Bronchial epithelial cell (primary cell): ENCODE measurements at regions not wholly inside any gene's neighbourhood (a gene's known extent, or its start where the extent isn't known, plus 50 kb on each side); places are given as distances from the start of the nearest gene placed in this dataset.
"Not testable (repeated sequence)": the region's sequence is repeated elsewhere in the genome, so short reads cannot be mapped to it uniquely, and the experiment has no call there.

Experiments
- DNase-seq: peaks from one replicate; pipeline ENCODE4 v3.0.0-alpha.2; 2010; ENCODE audit warnings: low read depth
- FAIRE-seq: peaks from 2 replicates; lab custom pipeline; 2011; peaks lifted over from hg19 to GRCh38; lab: Jason Lieb, UNC
- H3K27me3 ChIP-seq: 2 replicates; pipeline ENCODE4 v1.5.1; 2011; ENCODE audit warnings: low read length; ENCODE audit not compliant: control insufficient read depth, insufficient read depth
- H3K36me3 ChIP-seq: 2 replicates; pipeline ENCODE4 v1.5.1; 2011; ENCODE audit warnings: low read length; ENCODE audit not compliant: control insufficient read depth, insufficient read depth
- H3K4me3 ChIP-seq: 2 replicates; pipeline ENCODE4 v1.5.1; 2011; ENCODE audit warnings: mild to moderate bottlenecking, low read depth, low read length, control low read depth
- CTCF ChIP-seq: IDR thresholded peaks from 2 replicates; pipeline ENCODE4 v1.5.1; 2011; ENCODE audit warnings: mild to moderate bottlenecking, moderate library complexity, low read length, control low read depth, inconsistent platforms; ENCODE audit not compliant: insufficient read depth, severe bottlenecking

GRCh38 chr2:175679728-175680127 lies 322.3 kb downstream of the LNPK start:
- no peaks in the 10 kb centered on the region for H3K27me3 ChIP-seq
- no peaks in the 10 kb centered on the region for H3K36me3 ChIP-seq
- DNase-seq (no peak), FAIRE-seq (no peak)
- no peak for TF ChIP-seq CTCF
- H3K4me3 ChIP-seq = no peak overlapping the region

- FAIRE-seq (no peak), DNase-seq (no peak)
- H3K27me3 ChIP-seq = no peaks in the 10 kb centered on the region
- H3K36me3 ChIP-seq = no peaks in the 10 kb centered on the region
- no peak overlapping the region for H3K4me3 ChIP-seq
- no peak for TF ChIP-seq CTCF
Observed at GRCh38 chr2:175679231-175679630, 322.8 kb downstream of the LNPK start.

- DNase-seq (no peak), FAIRE-seq (no peak)
- no peak overlapping the region for H3K4me3 ChIP-seq
- no peaks in the 10 kb centered on the region for H3K36me3 ChIP-seq
- H3K27me3 ChIP-seq = no peaks in the 10 kb centered on the region
- no peak for TF ChIP-seq CTCF
Observed at GRCh38 chr2:175677880-175678279, 324.2 kb downstream of the LNPK start.

GRCh38 chr2:175676813-175677212 lies 325.3 kb downstream of the LNPK start:
- no peaks in the 10 kb centered on the region for H3K27me3 ChIP-seq
- no peak for FAIRE-seq
- TF ChIP-seq CTCF = no peak
- DNase-seq = no peak
- H3K36me3 ChIP-seq = no peaks in the 10 kb centered on the region
- H3K4me3 ChIP-seq = no peak overlapping the region

- H3K27me3 ChIP-seq, DNase-seq, H3K36me3 ChIP-seq, H3K4me3 ChIP-seq, FAIRE-seq: not testable (repeated sequence)
Observed at GRCh38 chr2:175668804-175669203, 333.3 kb downstream of the LNPK start.

GRCh38 chr2:175662335-175662734 lies 339.7 kb downstream of the LNPK start:
- FAIRE-seq (no peak), DNase-seq (no peak)
- TF ChIP-seq CTCF = no peak
- H3K36me3 ChIP-seq = no peaks in the 10 kb centered on the region
- H3K4me3 ChIP-seq = no peak overlapping the region
- no peaks in the 10 kb centered on the region for H3K27me3 ChIP-seq
